HG02588 (cell line): ENCODE measurements at regions not wholly inside any gene's neighbourhood (a gene's known extent, or its start where the extent isn't known, plus 50 kb on each side); places are given as distances from the start of the nearest gene placed in this dataset.
A peak's percentile ranks its signal among the peaks of the same experiment; 100 is the strongest.
"Not testable (repeated sequence)": the region's sequence is repeated elsewhere in the genome, so short reads cannot be mapped to it uniquely, and the experiment has no call there.

Experiments
- ATAC-seq: cut with Tn5 transposase; IDR thresholded peaks from one replicate; pipeline ENCODE4 v1.9.1; 2021; ENCODE audit warnings: mild to moderate bottlenecking, moderate library complexity; ENCODE audit not compliant: unreplicated experiment

DNA sequence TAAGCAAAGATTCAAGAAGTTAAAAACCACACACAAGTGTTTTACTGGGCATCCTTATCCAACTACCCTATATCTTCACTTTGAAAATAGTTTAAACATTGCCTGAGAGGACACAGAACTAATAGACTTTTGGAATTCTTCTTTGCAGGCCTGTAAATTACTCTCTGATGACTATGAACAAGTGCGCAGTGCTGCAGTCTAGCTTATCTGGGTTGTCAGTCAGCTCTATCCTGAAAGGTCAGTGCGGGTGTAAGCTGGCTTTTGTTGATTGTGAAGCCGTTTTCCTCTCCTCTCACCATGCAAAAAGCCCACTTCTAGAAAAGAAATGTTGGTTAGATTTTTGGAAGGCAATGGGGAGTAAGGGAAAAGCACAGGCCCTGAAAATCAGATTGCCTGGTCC, 143.6 kb upstream of the ERV3-1 start:
- ATAC-seq: not testable (repeated sequence)

GRCh38 chr7:65146118-65146914, 139.8 kb upstream of the ERV3-1 start:
- not testable (repeated sequence) for ATAC-seq

DNA sequence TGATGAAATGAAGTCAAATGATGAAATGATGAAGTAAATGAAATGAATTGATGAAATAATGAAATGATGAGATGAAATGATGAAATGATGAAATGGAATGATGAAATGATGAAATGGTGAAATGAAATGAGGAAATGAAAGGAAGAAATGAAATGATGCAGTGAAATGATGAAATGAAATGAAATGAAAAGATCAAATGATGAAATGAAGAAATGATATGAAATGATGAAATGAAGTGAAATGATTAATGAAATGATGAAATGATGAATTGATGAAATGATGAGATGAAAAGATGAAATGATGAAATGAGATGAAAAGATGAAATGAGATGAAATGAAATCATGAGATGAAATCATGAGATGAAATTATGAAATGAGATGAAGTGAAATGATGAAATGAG, 139.2 kb upstream of the ERV3-1 start:
- not testable (repeated sequence) for ATAC-seq

GRCh38 chr7:65145008-65145407, 138.5 kb upstream of the ERV3-1 start:
- ATAC-seq: not testable (repeated sequence)

DNA sequence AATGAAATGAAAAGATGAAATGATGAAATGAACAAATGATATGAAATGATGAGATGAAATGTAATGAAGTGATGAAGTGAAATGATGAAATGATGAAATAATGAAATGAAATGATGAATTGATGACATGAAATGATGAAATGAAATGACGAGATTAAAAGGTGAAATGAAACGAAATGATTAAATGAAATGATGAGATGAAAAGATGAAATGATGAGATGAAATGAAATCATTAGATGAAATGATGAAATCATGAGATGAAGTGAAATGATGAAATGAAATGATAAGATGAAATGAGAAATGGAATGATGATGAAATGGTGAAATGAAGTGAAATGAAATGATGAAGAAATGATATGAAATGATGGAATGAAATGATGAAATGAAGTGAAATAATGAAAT, 138.1 kb upstream of the ERV3-1 start:
- ATAC-seq: not testable (repeated sequence)

DNA sequence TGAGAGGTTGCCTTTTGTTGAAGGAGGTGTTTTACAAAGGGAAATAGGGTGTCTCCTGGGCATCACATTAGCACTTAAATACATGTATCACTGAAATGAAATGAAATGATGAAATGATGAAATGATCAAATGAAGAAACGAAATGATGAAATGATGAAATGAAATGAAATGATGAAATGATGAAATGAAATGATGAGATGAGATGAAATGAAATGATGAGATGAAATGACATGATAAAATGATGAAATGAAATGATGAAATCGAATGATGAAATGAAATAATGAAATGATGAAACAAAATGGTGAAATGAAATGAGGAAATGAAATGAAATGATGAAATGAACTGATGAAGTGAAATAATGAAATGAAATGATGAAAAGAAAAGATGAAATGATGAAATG, 137.6 kb upstream of the ERV3-1 start:
- ATAC-seq: not testable (repeated sequence)

GRCh38 chr7:65141894-65142293, 135.4 kb upstream of the ERV3-1 start:
- not testable (repeated sequence) for ATAC-seq

DNA sequence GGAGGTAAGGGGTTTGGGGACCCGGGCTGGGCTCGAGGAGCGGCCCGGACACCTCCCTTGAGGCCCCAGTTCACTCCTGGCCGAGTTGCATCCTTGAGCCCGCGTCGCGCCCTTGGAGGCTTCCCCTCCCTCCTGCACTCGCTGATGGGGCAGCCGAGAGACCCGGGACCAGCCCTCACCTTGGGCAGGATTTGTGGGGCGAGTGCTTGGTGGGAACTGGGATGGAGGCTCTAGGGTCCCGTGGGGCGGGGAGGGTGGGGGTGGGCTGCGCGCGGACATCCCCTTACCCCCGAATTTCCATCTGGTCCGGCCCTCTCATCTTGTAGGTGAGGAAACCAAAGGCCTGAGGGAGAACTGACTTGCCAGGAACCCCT, 134.9 kb upstream of the ERV3-1 start:
- not testable (repeated sequence) for ATAC-seq

DNA sequence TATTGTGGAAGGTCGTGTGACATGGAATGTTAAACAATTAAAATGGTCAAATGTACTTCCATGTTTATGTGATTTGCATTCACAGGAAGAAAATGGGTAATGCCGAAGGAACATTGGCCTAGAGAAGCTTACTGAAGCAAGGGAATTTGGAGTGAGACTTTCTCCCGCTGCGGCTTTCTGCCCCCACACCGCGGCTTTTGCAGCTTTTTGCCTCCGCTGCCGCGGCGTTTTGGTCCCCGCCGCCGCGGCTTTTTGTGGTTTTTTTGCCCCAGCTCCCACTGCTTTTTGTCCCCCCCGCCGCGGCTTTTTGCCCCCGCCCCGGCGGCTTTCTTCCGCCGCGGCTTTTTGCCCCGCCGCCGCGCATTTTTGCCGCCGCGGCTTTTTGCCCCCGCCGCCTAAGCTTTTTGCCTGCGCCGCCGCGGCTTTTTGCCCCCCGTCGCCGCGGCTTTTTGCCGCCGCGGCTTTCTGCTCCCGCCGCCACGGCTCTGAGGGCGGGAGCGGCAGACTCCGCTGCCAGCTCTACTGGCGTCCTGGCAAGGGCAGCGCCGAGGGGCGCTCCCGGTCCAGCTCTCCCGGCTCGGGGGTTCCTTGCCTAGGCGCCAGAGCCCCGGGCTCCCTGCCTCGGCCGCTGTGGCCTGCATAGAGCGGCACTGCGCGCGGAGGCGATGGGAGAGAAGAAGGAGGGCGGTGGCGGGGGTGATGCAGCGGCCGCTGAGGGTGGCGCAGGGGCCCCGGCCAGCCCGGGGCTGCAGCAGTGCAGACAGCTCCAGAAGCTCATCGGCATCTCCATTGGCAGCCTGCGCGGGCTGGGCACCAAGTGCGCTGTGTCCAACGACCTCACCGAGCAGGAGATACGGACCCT, 134.3 kb upstream of the ERV3-1 start:
- not testable (repeated sequence) for ATAC-seq

- not testable (repeated sequence) for ATAC-seq
These were observed 130.4 kb upstream of the ERV3-1 start for GRCh38 chr7:65136850-65137249.

DNA sequence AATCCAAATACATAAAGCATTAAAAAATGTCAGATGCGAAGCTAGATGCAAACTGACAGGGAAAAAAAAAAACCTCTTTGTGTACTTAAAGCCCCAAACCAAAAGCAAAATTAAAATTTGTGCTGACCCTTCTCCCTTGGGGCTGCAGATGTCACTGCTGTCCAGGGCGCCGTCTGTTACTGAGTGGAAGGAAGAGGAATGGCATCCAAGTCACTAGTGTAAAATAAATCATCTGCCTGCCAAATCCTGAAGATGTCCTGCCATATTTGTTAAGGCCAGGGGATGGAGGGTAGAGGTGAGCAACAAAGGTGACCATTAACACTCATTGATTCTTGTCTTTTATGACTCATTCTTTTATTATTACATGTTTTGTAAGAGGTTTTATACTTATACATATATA, 126.6 kb upstream of the ERV3-1 start:
- ATAC-seq: not testable (repeated sequence)

DNA sequence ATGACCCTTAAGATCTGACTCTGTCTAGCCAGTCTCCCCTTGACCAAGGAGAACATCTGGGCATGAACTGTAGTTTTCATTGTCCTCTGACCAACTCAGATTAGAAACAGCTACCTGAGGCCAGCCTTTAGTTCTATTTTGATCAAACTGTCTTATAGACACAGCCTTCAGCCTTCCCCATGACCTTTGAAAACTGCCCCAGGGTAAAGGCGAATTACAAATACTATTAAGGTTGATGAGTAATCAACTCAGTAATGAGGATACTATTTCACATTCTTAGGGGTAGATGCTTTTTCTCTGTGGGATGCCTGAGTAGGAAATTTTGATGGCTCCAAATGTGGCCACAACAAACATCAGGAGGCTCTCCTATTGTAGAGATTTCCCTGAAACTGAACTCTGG, 125.8 kb upstream of the ERV3-1 start:
- ATAC-seq: not testable (repeated sequence)

- ATAC-seq: not testable (repeated sequence)
These were observed 120.9 kb upstream of the ERV3-1 start for GRCh38 chr7:65127364-65127763.

DNA sequence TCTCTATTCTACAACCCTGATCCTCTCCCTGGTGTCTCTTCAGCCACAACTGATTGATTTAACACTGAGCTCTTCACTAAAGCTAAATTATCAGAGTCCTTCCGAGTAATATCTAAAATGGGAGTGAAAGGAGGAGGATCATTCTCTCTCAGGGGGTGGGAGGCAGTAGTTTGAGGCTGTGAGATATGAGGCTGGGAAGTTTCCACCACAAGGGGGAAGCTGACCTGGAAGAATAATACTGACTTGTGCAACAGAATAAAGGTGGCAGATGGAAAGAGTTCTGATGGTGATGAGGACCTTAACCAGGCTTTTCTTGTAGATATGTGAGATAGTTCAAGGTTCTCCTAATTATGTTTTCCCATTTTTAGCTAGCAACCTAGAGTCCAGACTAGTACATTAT, 118.1 kb upstream of the ERV3-1 start:
- ATAC-seq: not testable (repeated sequence)

DNA sequence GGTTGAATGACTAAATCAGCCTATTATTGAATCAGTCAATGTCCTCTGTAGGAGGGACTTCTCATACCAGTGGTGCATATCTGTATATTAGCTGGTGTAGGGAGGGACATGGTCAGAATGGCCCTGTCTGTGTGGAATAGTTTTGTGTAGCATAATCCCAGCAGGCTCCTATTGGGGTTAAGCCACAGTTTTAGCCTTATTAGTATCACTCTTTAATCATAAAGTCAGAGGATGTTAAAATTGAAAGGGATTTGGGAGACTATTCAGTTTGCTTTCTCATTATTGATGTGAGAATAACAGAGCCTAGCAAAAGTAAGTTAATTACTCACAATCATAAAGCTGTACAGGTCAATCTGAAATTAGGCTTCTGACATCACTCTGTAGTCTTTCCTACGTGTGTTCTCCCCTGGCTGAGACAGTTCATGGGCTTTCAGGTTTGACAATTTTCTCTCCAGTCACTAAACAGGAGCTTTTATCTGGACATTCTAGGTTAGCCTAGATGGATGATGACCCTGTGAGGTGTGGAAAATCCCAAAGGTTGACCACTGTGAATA, 99.2 kb upstream of the ERV3-1 start:
- ATAC-seq: not testable (repeated sequence)

DNA sequence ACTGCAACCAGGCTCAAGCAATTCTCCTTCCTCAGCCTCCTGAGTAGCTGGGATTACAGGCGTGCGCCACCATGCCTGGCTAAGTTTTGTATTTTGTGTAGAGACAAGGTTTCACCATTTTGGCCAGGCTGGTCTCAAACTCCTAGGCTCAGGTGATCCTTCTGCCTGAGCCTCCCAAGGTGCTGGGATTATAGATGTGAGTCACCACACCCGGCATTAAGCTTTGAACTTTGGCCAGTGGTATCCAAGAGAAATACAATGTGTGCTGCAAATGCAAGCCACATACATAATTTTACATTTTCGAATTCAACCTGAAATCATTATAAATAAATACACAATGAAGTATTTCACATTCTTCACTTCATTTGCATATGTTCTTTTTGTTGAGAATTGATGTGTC, 94.0 kb upstream of the ERV3-1 start:
- not testable (repeated sequence) for ATAC-seq

DNA sequence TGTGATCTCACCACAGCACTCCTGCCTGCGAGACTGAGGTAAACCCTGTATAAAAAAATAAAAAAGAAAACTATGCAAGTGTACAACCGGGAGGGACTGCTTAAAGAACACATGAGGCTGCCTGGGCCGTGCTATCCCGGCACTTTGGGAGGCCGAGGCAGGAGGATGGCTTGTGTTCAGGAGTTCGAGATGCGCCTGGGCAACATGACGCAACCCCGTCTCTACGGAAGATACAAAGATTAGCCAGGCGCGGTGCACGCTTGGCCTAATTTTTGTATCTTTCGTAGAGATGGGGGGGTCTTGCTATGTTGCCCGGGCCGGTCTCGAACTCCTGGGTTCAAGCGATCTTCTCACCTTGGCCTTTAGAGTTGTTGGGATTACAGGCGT, 75.2 kb upstream of the ERV3-1 start:
- not testable (repeated sequence) for ATAC-seq

DNA sequence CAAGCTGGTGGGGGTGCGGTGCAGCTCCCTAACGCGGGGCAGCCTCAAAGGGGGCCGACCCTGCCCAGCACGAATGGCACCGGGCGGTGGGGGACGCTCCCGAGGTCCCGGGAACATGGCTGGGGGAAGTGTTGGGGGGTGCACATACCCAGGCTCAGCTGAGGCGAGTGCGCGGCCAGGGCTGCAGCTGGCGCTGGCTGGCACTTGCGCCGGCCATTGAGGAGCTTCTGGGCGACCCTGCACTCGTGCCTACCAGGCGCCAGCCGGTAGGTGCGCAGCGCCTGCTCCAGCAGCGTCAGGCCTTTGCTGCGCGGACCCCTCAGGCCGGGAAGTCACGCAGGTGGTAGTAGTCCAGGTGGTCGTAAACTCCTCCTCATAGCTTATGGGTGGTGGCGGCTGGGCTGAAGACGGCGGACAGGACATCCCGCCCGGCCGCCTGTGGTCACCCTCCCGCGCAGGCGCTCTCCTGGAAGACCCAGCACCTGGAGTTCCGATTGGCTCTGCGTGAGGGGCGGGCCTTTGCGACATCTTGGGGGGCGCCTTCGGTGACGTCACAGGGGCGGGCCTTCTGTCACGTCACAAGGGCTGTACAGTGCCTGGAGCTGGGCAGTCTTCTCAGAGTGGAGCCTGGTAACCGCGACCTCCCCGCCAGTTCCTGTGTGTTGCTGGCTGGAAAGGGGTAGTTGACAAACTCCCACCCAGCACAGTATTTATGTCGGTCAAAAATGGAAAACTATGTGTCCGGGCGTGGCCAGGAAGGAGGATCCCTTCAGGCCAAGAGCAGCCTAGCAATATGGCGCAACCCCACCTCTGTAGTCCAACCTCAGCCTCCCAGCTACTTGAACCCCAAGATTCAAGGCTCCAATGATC, 74.5 kb upstream of the ERV3-1 start:
- peak; percentile 100 for ATAC-seq

DNA sequence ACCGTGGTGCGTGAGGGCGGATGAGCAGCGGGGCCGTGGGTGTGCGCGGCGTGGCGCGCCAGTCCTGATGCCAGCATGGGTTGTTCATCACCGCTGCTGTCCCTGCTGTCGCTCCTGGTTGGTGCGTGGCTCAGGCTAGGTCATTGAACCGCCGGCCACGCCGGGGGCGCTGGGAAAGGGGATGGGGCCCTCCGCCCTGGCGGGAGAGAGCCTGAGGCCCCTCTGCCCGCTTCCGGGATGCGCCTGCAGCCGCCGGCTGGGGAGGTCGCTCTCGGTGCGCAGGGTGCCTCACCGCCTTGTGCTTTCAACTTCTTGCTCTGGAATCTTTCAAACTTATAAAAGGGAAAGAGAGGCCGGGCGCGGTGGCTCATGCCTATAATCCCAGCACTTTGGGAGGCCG, 68.5 kb upstream of the ERV3-1 start:
- not testable (repeated sequence) for ATAC-seq

DNA sequence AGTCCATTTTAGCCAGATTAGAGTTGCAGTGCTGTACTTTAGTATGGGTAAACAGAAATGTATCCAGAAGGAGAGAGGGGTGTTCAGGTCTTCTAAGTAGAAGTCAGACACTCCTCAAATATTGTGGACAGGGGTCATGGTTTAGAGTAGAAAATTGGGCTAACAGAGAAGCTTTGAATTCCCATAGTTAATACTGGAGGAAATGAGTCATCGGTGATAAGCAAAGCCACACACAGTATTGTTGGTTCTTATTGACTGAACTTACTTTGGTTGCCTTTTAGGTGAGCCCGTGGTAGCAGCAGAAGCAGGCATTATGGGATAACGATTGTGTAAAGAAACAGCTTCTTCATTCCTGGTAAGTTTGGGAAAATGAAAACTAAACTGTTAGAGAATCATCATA, 66.7 kb upstream of the ERV3-1 start:
- not testable (repeated sequence) for ATAC-seq
